ENCODE measurements at regions not wholly inside any gene's neighbourhood (a gene's known extent, or its start where the extent isn't known, plus 50 kb on each side); places are given as distances from the start of the nearest gene placed in this dataset.
A peak's percentile ranks its signal among the peaks of the same experiment; 100 is the strongest.
"Not testable (repeated sequence)": the region's sequence is repeated elsewhere in the genome, so short reads cannot be mapped to it uniquely, and the experiment has no call there.

- no peak for DNase-seq (ENCODE audit: low spot score)
Measured at GRCh38 chr17:14471052-14471451, 170.2 kb downstream of the HS3ST3B1 start.

DNA sequence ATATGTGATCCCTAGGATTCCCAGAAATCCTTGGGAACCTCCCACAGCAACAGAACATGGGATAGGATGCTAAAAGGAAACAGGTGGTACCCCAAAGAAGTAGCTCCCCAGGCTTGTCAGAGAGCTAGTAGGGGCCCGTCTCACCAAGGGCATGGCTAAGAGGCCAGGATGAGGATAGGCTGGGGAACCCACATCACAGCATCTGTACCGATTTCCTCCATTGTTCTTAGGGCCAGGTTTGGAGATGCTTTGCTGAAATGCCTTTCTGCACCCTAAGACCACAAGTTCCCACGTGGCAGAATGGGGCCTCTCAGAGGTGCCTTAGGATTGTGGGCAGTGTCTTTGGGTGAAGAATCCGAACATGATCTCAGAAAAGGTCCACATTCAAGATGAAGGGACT, 169.5 kb downstream of the HS3ST3B1 start:
- DNase-seq (ENCODE audit: low spot score) = no peak

DNA sequence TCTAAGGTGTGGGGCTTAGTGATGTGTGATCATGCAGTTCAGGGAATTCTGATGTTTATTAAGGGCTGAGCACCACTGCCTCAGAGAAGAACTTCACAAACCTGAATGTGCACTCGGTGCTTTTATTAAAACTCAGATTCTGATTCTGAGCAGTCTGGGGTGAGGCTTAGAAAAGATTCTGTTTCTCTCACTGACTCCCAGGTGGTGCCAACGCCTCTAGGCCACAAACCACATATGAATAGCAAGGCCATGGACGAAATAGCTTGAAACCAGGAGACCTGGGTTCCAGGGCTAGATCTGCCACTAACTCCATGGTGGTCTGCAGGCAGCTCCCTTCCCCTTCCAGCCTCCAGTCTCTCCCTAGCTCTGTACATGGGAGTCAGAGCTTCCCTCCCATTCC, 169.1 kb downstream of the HS3ST3B1 start:
- no peak for DNase-seq (ENCODE audit: low spot score)

DNA sequence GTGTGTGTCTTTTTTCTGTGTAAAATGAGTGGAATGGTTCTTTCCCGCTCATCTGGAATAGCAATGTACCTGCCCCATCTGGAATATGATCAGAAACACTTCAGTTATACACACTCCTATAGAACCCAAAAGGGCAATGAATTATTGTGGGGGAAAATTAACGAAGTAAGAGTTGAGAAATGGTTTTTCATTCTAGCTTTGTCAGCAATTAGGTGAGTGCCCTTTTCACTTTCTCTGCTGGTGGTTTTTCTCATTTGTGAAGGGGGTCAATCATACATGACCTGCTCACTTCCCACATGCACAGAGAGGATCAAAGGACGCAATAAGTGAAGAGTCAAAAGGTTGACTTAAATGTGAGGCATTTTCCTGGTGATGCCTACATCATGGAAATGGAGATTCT, 168.0 kb downstream of the HS3ST3B1 start:
- DNase-seq (ENCODE audit: low spot score) = no peak

GRCh38 chr17:14461227-14461548, 160.3 kb downstream of the HS3ST3B1 start:
- DNase-seq (ENCODE audit: low spot score) = no peak

DNA sequence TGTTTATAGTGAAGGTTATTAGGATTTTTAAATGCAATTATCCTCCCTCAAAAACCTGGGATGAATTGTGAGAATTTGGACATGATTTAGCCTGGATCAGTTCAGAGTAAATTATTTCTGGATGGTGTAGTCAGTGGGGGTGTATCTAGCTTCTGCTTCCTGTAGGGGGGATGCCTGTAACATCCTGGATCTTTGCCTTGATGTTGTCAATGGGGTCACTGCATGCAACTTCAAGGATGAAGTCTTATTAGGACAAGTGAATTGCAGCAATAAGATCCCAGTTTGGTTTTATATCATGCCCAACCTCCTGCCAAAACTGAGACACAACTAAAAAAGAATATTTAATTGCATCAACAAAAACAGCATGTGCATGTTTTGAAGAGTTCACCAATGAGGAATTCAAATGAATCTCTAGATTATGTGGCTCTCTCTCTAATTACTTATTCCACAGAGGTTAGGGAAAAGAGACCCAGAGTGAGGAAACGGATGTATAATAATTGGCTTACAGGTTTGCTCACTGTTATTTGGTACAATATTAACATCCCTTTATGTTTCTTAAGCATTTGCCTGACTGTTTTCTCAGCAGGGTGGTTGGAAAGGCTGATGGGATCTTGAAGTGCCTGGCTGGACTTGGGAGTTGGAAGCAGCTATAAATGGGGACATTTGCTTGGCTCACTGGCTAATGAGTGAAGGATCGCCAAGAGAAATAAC, 159.8 kb downstream of the HS3ST3B1 start:
- no peak for DNase-seq (ENCODE audit: low spot score)

DNA sequence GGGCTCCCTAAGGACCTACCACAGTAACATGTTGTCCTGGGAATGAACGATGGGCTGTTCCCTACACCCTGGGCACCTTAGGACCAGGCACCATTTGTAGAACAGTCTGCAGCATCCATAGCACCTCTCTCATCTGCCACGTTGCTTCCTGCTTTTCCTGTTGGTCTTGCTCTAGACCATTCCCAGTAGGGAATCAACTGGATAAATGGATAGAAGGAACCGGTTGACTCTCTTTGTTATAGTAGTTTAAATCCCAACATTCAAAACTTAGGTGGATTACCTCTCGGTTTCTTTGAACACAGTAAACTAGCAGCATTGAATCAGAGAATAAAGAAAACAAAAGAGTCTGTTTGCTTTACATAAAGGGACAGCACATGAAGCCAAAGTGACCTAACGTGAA, 159.1 kb downstream of the HS3ST3B1 start:
- DNase-seq (ENCODE audit: low spot score) = no peak

DNA sequence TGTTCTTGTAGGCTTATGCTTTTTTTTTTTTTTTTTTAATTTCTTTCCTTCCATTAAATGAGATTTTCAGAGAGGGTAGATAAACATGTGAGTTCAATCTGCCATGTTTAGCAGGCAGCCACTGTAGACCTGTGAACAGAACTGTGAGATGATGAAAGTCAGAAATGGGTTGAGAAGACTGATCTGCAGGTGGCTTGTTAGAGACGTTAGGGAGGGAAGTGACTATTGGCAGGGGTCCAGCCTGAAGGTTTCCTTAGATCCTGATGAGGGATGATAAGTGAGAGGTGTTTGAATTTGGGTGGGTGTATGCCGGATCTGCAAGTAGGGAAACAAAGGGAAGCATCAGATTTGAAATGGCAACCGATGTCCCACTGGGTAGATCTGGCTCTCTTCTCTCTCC, 157.8 kb downstream of the HS3ST3B1 start:
- DNase-seq (ENCODE audit: low spot score) = no peak

DNA sequence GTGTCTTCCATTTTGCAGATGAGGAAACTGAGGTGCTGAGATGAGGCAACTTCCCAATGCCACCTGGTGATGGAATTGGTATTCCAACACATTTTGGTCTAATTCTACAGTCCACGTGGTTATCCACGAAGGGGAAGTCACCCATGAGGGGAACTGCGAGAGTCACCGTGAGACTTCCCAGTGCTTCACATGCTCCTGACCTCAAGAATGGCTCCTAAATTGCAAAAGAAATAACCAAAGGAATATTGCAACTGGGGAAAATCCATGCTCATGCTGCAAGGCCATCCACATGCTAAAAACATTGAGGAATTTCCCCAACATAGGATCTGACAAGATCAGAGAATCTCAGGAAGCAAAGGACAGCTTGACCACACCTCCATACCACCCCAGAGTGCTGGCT, 153.9 kb downstream of the HS3ST3B1 start:
- DNase-seq (ENCODE audit: low spot score) = no peak

- no peak for DNase-seq (ENCODE audit: low spot score)
Measured at GRCh38 chr17:14452856-14453255, 152.0 kb downstream of the HS3ST3B1 start.

DNA sequence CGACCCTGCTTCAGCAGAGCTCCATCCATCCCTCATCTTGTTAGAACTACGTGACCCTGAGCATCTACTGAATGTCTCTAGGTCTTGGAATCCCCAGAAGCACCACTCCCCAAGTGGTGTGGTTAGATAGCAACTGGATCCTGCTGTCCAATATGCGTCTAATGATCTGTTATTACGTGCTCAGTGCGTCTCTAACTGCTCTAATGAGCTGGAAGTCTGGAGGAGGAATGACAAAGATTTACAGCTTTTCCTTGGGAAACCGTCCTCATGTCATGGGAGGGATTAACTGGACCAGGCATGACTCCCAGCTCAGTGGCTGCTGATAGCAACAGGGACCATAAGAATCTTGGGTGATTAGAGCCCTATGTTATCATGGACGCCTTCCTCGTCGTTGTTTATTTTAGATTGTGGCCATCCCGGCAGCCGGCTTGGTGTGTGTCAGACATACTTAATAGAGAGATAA, 150.9 kb downstream of the HS3ST3B1 start:
- no peak for DNase-seq (ENCODE audit: low spot score)

DNA sequence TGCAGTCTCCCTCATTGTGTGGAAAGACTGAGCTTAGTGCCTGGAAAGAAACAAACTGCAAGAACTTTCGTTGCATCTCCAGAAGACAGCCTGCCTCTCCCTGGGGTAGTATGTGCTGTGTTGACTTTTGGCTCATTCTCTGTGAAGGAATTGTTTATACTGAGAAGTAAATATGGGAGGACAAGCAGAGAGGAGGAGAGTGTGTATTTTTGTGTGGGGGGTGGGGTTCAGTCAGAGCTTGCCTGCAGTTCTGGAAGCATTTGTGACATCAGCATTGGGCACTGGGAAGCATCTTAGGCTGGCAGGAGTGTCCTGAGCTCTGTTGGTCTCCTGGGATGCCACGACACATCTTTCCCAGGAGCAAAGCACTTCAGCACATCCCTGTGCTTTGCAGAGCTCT, 147.9 kb downstream of the HS3ST3B1 start:
- DNase-seq (ENCODE audit: low spot score) = no peak

GRCh38 chr17:14446825-14447224, 145.9 kb downstream of the HS3ST3B1 start:
- no peak for DNase-seq (ENCODE audit: low spot score)

- no peak for DNase-seq (ENCODE audit: low spot score)
Measured at GRCh38 chr17:14444915-14445314, 144.0 kb downstream of the HS3ST3B1 start.

DNA sequence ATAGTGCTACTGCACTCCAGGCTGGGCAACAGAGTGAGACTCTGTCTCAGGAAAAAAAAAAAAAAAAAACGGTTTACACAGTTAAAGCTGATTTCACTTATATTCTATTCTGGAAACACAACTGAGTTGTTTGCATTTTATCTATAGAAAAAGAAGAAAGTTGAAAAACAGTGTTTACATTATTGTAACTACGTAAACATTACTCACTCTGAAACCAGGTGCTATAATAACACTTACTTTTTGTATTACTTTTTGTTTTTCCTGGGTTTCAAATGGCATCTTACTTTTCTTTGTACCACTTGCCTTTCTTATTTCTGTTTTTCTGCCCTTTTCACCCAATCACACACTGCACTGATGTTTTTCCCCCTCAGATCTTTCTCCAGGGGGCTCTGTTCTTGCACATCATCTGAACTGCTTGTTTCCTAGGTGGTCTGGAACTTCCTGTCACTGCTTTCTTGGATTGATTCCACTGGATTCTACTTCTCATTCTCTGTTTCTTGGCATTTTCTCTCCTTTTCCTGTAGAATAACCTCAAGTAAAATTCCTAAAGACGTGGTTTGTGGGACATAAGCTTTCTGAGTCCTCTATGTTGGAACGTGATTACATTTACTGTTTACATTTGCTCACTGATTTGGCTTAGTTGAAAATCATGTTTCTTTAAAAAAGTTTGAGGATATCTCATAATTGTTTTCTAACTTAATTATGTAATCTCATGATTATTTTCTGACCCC, 142.1 kb downstream of the HS3ST3B1 start:
- no peak for DNase-seq (ENCODE audit: low spot score)

DNA sequence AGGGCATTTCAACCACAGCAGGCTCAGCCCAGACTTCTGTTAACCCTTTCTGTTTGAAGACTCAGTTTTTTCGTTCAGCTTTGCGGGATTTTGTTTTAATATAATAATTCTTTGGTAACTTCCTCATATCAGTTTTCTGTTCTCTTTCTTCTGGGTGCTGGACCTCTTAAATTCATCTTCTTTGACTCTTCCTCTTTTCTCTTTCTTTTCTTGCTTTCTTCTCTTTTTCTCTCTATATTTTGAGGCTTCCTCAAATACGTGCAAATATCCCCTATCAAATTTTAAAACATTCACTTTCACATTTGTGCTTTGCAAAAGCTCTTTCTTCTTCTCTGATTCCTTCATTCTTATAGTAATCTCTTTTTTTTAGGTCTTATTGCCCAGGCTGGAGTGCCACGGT, 136.3 kb downstream of the HS3ST3B1 start:
- no peak for DNase-seq (ENCODE audit: low spot score)

- DNase-seq (ENCODE audit: low spot score) = no peak
Measured at GRCh38 chr17:14436266-14436665, 135.4 kb downstream of the HS3ST3B1 start.

GRCh38 chr17:14434506-14434905, 133.6 kb downstream of the HS3ST3B1 start:
- no peak for DNase-seq (ENCODE audit: low spot score)

DNA sequence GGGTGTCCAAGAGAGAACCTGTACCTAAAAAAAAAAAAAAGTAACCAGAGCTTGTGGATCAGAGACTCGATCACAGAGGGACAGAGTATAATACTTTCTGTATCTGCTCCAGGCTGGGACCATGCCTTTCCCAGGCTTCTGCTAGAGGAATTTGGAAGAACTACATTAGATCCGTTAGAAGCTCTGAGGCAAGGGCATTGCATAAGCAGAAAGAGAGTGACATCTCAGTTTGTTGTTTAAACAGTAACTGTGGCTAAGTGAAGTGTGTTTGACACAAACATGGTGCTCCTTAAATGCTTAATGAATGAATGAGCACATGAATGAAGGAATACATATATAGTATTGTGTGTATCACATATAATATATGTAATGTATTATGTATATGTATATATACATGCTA, 131.2 kb downstream of the HS3ST3B1 start:
- DNase-seq (ENCODE audit: low spot score) = no peak

- DNase-seq (ENCODE audit: low spot score) = no peak
Measured at GRCh38 chr17:14429084-14429483, 128.2 kb downstream of the HS3ST3B1 start.

GRCh38 chr17:14428648-14429029, 127.8 kb downstream of the HS3ST3B1 start:
- DNase-seq (ENCODE audit: low spot score) = peak; percentile 24

- peak; percentile 75 for DNase-seq (ENCODE audit: low spot score)
Measured at GRCh38 chr17:14427900-14428647, 127.2 kb downstream of the HS3ST3B1 start.

- DNase-seq (ENCODE audit: low spot score) = not testable (repeated sequence)
Measured at GRCh38 chr17:14423156-14423555, 122.3 kb downstream of the HS3ST3B1 start.

Measured in activated CD4-positive, alpha-beta T cell treated with anti-CD3 and anti-CD28 coated beads, Interleukin-2, Interleukin-4, amounts not matched to agents 100 ng/mL and 50 ng/mL, durations not matched to agents 16 hours and 8 hours (primary cell).